ENCODE measurements at regions not wholly inside any gene's neighbourhood (a gene's known extent, or its start where the extent isn't known, plus 50 kb on each side); places are given as distances from the start of the nearest gene placed in this dataset.

GRCh38 chrX:112359906-112360305 is 277.3 kb upstream of the TRPC5 start:
- Histone ChIP-seq H3K4me1 (no peaks in the 10 kb centered on the region), H3K27ac (no peak overlapping the region), H3K9me3 (no peaks in the 10 kb centered on the region), H3K36me3 (no peaks in the 10 kb centered on the region), H3K4me3 (no peak overlapping the region), H3K27me3 (peaks cover 0 to 3% of the 10 kb centered on the region in 2 donors)
- 37% methylated on average over 1 of the region's 1 CpG for WGBS (ENCODE audit: insufficient coverage, low coverage, low lambda C conversion rate, missing lambda C conversion rate)
- DNase-seq (no peak), ATAC-seq (no peak)
- intact Hi-C loops (cut with DNase I), result no loop called here
- TF ChIP-seq POLR2A (IDR thresholded peaks at IDR 0.05) (no peak), CTCF (IDR thresholded peaks at IDR 0.05) (no peak)

GRCh38 chrX:112355931-112356330 is 273.4 kb upstream of the TRPC5 start:
- intact Hi-C loops (cut with DNase I), result no loop called here
- DNase-seq (no peak), ATAC-seq (no peak)
- no peaks in the 10 kb centered on the region for H3K4me1 ChIP-seq
- no peak overlapping the region for H3K27ac ChIP-seq
- H3K9me3 ChIP-seq, result no peaks in the 10 kb centered on the region
- H3K4me3 ChIP-seq, result no peak overlapping the region
- no peak for TF ChIP-seq CTCF (IDR thresholded peaks at IDR 0.05)
- no peak for TF ChIP-seq POLR2A (IDR thresholded peaks at IDR 0.05)
- 33% methylated on average over 2 of the region's 2 CpGs for WGBS (ENCODE audit: insufficient coverage, low coverage, low lambda C conversion rate, missing lambda C conversion rate)
- H3K27me3 ChIP-seq, result peaks cover 0 to 3% of the 10 kb centered on the region in 2 donors
- no peaks in the 10 kb centered on the region for H3K36me3 ChIP-seq

- no peak for ATAC-seq
- no peaks in the 10 kb centered on the region for H3K9me3 ChIP-seq
- H3K27me3 ChIP-seq, result no peaks in the 10 kb centered on the region
- no peak for DNase-seq
- intact Hi-C loops (cut with DNase I), result no loop called here
- no peaks in the 10 kb centered on the region for H3K4me1 ChIP-seq
- 53% methylated on average over 2 of the region's 2 CpGs for WGBS (ENCODE audit: insufficient coverage, low coverage, low lambda C conversion rate, missing lambda C conversion rate)
- TF ChIP-seq POLR2A (IDR thresholded peaks at IDR 0.05), result no peak
- no peak overlapping the region for H3K27ac ChIP-seq
- no peaks in the 10 kb centered on the region for H3K36me3 ChIP-seq
- H3K4me3 ChIP-seq, result no peak overlapping the region
Measured at GRCh38 chrX:112341598-112341997, 259.0 kb upstream of the TRPC5 start.

GRCh38 chrX:112313201-112313600 is 230.6 kb upstream of the TRPC5 start:
- WGBS (ENCODE audit: insufficient coverage, low coverage, low lambda C conversion rate, missing lambda C conversion rate), result 80% methylated on average over 1 of the region's 1 CpG
- H3K36me3 ChIP-seq, result no peaks in the 10 kb centered on the region
- H3K4me3 ChIP-seq, result no peak overlapping the region
- no peaks in the 10 kb centered on the region for H3K4me1 ChIP-seq
- no peak overlapping the region for H3K27ac ChIP-seq
- DNase-seq (no peak), ATAC-seq (no peak)
- intact Hi-C loops (cut with DNase I), result no loop called here
- no peaks in the 10 kb centered on the region for H3K27me3 ChIP-seq
- TF ChIP-seq POLR2A (IDR thresholded peaks at IDR 0.05) (no peak), CTCF (IDR thresholded peaks at IDR 0.05) (no peak)
- no peaks in the 10 kb centered on the region for H3K9me3 ChIP-seq

GRCh38 chrX:112306027-112306426 is 223.5 kb upstream of the TRPC5 start:
- Histone ChIP-seq H3K27me3 (no peaks in the 10 kb centered on the region), H3K9me3 (no peaks in the 10 kb centered on the region), H3K4me3 (no peak overlapping the region), H3K36me3 (no peaks in the 10 kb centered on the region), H3K4me1 (no peaks in the 10 kb centered on the region), H3K27ac (no peak overlapping the region)
- ATAC-seq (no peak), DNase-seq (no peak)
- TF ChIP-seq CTCF (IDR thresholded peaks at IDR 0.05), result no peak
- intact Hi-C loops (cut with DNase I), result no loop called here
- WGBS (ENCODE audit: insufficient coverage, low coverage, low lambda C conversion rate, missing lambda C conversion rate), result 53% methylated on average over 3 of the region's 3 CpGs
